ENCODE measurements at regions not wholly inside any gene's neighbourhood (a gene's known extent, or its start where the extent isn't known, plus 50 kb on each side); places are given as distances from the start of the nearest gene placed in this dataset.

DNA sequence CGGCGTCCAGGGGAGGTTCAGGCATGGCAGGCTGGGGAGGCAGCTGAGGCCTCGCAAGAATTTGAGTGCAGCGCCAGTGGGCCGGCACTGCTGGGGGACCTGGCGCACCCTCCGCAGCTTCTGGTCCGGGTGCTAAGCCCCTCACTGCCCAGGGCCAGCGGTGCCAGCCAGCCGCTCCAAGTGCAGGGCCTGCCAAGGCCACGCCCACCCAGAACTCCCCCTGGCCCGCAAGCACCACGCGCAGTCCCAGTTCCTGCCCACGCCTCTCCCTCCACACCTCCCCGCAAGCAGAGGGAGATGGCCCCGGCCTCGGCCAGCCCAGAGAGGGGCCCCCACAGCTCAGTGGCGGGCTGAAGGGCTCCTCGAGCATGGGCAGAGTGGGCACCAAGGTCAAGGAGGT is 2017.3 kb downstream of the LRRC4C start:
- Histone ChIP-seq H3K9me3 (peaks cover 0 to 8% of the 10 kb centered on the region in 2 donors), H3K27ac (no peak overlapping the region), H3K4me1 (no peaks in the 10 kb centered on the region), H3K4me3 (no peak overlapping the region), H3K36me3 (no peaks in the 10 kb centered on the region), H3K27me3 (no peaks in the 10 kb centered on the region)
- ATAC-seq (no peak), DNase-seq (peak in 1 of 4 donors; percentile 58)
- intact Hi-C loops (cut with DNase I) = no loop called here
- TF ChIP-seq, protein P1, sequence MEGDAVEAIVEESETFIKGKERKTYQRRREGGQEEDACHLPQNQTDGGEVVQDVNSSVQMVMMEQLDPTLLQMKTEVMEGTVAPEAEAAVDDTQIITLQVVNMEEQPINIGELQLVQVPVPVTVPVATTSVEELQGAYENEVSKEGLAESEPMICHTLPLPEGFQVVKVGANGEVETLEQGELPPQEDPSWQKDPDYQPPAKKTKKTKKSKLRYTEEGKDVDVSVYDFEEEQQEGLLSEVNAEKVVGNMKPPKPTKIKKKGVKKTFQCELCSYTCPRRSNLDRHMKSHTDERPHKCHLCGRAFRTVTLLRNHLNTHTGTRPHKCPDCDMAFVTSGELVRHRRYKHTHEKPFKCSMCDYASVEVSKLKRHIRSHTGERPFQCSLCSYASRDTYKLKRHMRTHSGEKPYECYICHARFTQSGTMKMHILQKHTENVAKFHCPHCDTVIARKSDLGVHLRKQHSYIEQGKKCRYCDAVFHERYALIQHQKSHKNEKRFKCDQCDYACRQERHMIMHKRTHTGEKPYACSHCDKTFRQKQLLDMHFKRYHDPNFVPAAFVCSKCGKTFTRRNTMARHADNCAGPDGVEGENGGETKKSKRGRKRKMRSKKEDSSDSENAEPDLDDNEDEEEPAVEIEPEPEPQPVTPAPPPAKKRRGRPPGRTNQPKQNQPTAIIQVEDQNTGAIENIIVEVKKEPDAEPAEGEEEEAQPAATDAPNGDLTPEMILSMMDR (IDR thresholded peaks at IDR 0.05) = no peak

DNA sequence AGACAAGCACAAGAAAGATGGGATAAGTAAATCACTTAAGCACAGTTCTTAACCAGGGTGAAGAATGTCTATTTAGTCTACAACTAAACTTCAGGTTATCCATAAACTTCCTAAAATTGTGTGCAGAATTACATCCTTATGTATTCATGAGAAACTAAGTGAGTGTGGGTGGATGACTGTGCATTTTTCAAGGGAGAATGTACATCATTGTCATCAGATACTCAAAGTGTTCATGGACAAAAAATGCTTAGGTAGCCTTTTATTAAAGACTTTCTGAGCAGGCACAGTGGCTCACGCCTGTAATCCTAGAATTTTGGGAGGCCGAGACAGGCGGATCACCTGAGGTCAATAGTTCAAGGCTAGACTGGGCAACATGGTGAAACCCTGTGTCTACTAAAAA is 2023.8 kb downstream of the LRRC4C start:
- H3K27ac ChIP-seq = no peak overlapping the region
- H3K9me3 ChIP-seq = no peaks in the 10 kb centered on the region
- no peaks in the 10 kb centered on the region for H3K36me3 ChIP-seq
- intact Hi-C loops (cut with DNase I) = no loop called here
- no peaks in the 10 kb centered on the region for H3K4me1 ChIP-seq
- DNase-seq = no peak
- H3K4me3 ChIP-seq = no peak overlapping the region
- no peak for ATAC-seq
- TF ChIP-seq, protein P1 (IDR thresholded peaks at IDR 0.05) = no peak
- H3K27me3 ChIP-seq = no peaks in the 10 kb centered on the region

DNA sequence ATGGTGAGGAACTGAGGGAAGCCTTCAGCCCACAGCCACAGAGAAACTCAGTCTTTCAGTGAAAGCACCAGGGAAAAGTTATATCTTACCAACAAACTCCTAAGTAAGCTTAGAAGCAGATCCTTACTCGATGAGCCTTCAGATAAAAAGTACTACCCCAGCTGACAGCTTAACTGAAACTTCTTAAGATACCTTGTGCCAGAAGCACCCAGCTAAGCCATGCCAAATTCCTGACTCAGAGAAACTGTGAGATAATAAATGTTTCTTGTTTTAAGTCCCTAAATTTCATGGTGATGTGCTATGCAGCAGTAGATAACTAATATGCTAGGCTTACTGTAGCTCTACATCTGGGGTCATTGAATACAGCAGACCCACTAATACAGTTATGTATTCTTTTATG is 2025.0 kb downstream of the LRRC4C start:
- Histone ChIP-seq H3K27ac (no peak overlapping the region), H3K9me3 (no peaks in the 10 kb centered on the region), H3K4me3 (no peak overlapping the region), H3K27me3 (no peaks in the 10 kb centered on the region), H3K36me3 (no peaks in the 10 kb centered on the region), H3K4me1 (no peaks in the 10 kb centered on the region)
- DNase-seq (no peak), ATAC-seq (no peak)
- intact Hi-C loops (cut with DNase I) = no loop called here
- TF ChIP-seq, protein P1 (IDR thresholded peaks at IDR 0.05) = no peak

DNA sequence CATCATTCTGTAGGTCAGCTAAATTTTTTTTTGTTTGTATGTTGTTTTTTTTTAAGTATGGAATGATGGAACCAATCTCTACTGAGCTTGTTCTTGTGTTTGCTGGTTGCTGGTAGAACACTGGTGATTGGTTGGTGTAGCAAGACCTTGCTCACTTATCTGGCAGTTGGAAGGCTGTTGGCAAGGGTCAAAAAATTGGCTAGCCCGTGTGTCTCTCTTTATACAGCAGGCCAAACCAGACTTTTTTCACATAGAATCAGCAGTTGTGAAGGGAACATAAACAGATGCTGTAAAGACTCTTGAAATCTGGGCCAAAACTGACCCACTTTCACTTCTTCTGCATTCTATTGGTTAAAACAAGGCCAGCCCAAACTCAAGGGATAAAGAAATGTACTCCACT is 2026.5 kb downstream of the LRRC4C start:
- ATAC-seq = no peak
- no peak overlapping the region for H3K4me3 ChIP-seq
- no peak overlapping the region for H3K27ac ChIP-seq
- H3K36me3 ChIP-seq = no peaks in the 10 kb centered on the region
- peak in 1 of 4 donors; percentile 3 for DNase-seq
- TF ChIP-seq, protein P1 (IDR thresholded peaks at IDR 0.05) = no peak
- H3K9me3 ChIP-seq = peaks cover 0 to 2% of the 10 kb centered on the region in 2 donors
- no peaks in the 10 kb centered on the region for H3K4me1 ChIP-seq
- intact Hi-C loops (cut with DNase I) = no loop called here
- H3K27me3 ChIP-seq = no peaks in the 10 kb centered on the region

DNA sequence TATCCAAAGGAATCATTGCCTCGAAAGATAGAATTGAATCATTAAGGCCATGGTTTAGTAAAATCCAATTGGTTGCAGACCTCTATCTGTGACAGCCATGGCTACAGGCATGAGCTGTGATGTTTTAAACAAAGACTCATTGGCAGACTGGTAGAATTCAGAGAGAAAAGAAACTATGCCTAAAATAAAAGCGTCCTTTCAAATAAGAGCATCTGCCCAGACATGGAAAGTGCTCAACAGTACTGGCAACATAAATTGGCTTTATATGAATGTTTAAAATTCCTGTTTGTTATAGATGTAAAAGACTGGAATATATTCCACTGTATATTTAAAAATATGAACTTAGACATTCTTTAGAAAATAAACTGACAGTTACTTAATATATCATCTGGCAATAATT is 2034.2 kb downstream of the LRRC4C start:
- Histone ChIP-seq H3K9me3 (peaks cover 0 to 2% of the 10 kb centered on the region in 2 donors), H3K4me1 (no peaks in the 10 kb centered on the region), H3K4me3 (no peak overlapping the region), H3K36me3 (no peaks in the 10 kb centered on the region), H3K27ac (no peak overlapping the region), H3K27me3 (no peaks in the 10 kb centered on the region)
- DNase-seq = no peak
- TF ChIP-seq, protein P1 (IDR thresholded peaks at IDR 0.05) = no peak
- intact Hi-C loops (cut with DNase I) = no loop called here
- no peak for ATAC-seq
